Keratinocyte (primary cell): ENCODE measurements at regions not wholly inside any gene's neighbourhood (a gene's known extent, or its start where the extent isn't known, plus 50 kb on each side); places are given as distances from the start of the nearest gene placed in this dataset.

Experiments used
- DNase-seq: peaks from one replicate; pipeline ENCODE4 v3.0.0-alpha.2; 2011; ENCODE audit warnings: low read depth, missing footprints, low spot score
- FAIRE-seq: peaks from 2 replicates; lab custom pipeline; 2011; peaks lifted over from hg19 to GRCh38; lab: Jason Lieb, UNC
- H2AFZ ChIP-seq: 2 replicates; pipeline ENCODE4 v1.6.0; 2012; ENCODE audit warnings: low read length, control low read depth, inconsistent platforms; ENCODE audit not compliant: control insufficient read depth
- H3K27ac ChIP-seq: 2 replicates; pipeline ENCODE4 v1.5.1; 2011; ENCODE audit warnings: low read length; ENCODE audit not compliant: control insufficient read depth, insufficient read depth
- H3K27me3 ChIP-seq: 3 replicates; pipeline ENCODE4 v1.6.0; 2011; ENCODE audit warnings: low read length; ENCODE audit not compliant: control insufficient read depth, insufficient read depth; ENCODE audit errors: extremely low read depth
- H3K36me3 ChIP-seq, 2 experiments: 2 replicates in 1 of 2; 3 replicates in 1 of 2; pipeline ENCODE4 v1.5.1; 2011; ENCODE audit warnings: low read length in 2 of 2, mild to moderate bottlenecking in 1 of 2; ENCODE audit not compliant: control insufficient read depth in 2 of 2, insufficient read depth in 2 of 2; ENCODE audit errors: extremely low read depth in 1 of 2
- H3K4me1 ChIP-seq: 3 replicates; pipeline ENCODE4 v1.5.1; 2011; ENCODE audit warnings: low read length; ENCODE audit not compliant: control insufficient read depth, insufficient read depth; ENCODE audit errors: extremely low read depth
- H3K4me2 ChIP-seq: 3 replicates; pipeline ENCODE4 v1.6.0; 2011; ENCODE audit warnings: low read depth, low read length; ENCODE audit not compliant: control insufficient read depth, insufficient read depth; ENCODE audit errors: extremely low read depth
- H3K4me3 ChIP-seq, 3 experiments: fragments of 200-600 bp in 1 of 3; sonication (generic) in 1 of 3; 2 replicates in 2 of 3; 3 replicates in 1 of 3; pipeline ENCODE4 v1.5.1; 2011 to 2016; ENCODE audit warnings: low read length in 3 of 3, mild to moderate bottlenecking in 3 of 3, control low read depth in 2 of 3, inconsistent platforms in 1 of 3, low read depth in 1 of 3, mixed read lengths in 1 of 3, mixed run types in 1 of 3, moderate library complexity in 1 of 3; ENCODE audit not compliant: control insufficient read depth in 2 of 3, insufficient read depth in 2 of 3; ENCODE audit errors: extremely low read depth in 1 of 3
- H3K79me2 ChIP-seq: 2 replicates; pipeline ENCODE4 v1.6.0; 2012; ENCODE audit warnings: low read length; ENCODE audit not compliant: control insufficient read depth, insufficient read depth
- H3K9ac ChIP-seq: 3 replicates; pipeline ENCODE4 v1.6.0; 2011; ENCODE audit warnings: low read length; ENCODE audit not compliant: control insufficient read depth, insufficient read depth; ENCODE audit errors: extremely low read depth
- H3K9me1 ChIP-seq: 3 replicates; pipeline ENCODE4 v1.6.0; 2011; ENCODE audit warnings: low read length; ENCODE audit not compliant: control insufficient read depth, insufficient read depth; ENCODE audit errors: extremely low read depth
- H3K9me3 ChIP-seq: 2 replicates; pipeline ENCODE4 v1.5.1; 2012; ENCODE audit warnings: low read depth, low read length; ENCODE audit not compliant: control insufficient read depth
- H4K20me1 ChIP-seq: 3 replicates; pipeline ENCODE4 v1.6.0; 2011; ENCODE audit warnings: low read length; ENCODE audit not compliant: control insufficient read depth, insufficient read depth; ENCODE audit errors: extremely low read depth
- EZH2 ChIP-seq: IDR thresholded peaks from one replicate; pipeline ENCODE4 v1.6.1; 2012; ENCODE audit warnings: inconsistent platforms, mild to moderate bottlenecking, low read length, moderate library complexity
- dilution Hi-C: fragments of 300-500 bp; cut with MboI; formaldehyde crosslinking; loops from one replicate; pipeline ENCODE4 v1.7.0; 2020; ENCODE audit warnings: low sequenced_read_pairs; ENCODE audit not compliant: extremely low pct_ligation_motif_present
- TF ChIP-seq, protein P1 (sequence below), 3 experiments: IDR thresholded peaks in 1 of 3; conservative IDR thresholded peaks in 1 of 3; optimal IDR thresholded peaks in 1 of 3; 2 replicates in 2 of 3; 3 replicates in 1 of 3; pipeline versions ENCODE3 to v1.5.1; 2011; ENCODE audit warnings: low read length in 3 of 3, mild to moderate bottlenecking in 3 of 3, moderate library complexity in 2 of 3, control low read depth in 1 of 3, inconsistent platforms in 1 of 3; ENCODE audit not compliant: insufficient read depth in 2 of 3; ENCODE audit errors: extremely low read depth in 1 of 3

DNA sequence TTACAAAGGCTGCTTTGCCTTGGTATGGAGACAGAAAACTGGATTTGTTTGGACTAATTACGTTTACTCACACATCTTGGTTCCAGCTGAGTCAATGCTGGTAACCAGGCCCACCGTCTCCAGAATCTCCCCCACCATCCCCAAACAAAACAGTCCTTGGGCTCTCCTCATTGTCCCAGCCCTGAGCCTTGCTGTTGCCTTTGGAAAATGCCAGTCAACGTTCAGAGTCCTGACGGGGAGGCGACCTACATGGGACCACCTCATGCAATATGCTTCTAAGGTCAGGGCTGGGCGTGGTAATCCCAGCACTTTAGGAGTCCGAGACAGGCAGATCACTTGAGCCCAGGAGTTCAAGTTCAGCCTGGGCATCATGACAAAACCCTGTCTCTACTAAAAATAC lies 85.2 kb upstream of the IQSEC1 start:
- dilution Hi-C loops = no loop called here
- Histone ChIP-seq H2AFZ (no peak overlapping the region), H3K4me2 (no peak overlapping the region), H3K79me2 (no peaks in the 10 kb centered on the region), H3K27ac (no peak overlapping the region), H3K4me3 (no peak overlapping the region), H3K9ac (no peak overlapping the region), H4K20me1 (no peaks in the 10 kb centered on the region), H3K27me3 (no peaks in the 10 kb centered on the region), H3K9me1 (no peaks in the 10 kb centered on the region), H3K36me3 (no peaks in the 10 kb centered on the region), H3K9me3 (no peaks in the 10 kb centered on the region), H3K4me1 (peaks cover 5% of the 10 kb centered on the region)
- TF ChIP-seq EZH2 = no peak
- TF ChIP-seq, protein P1, sequence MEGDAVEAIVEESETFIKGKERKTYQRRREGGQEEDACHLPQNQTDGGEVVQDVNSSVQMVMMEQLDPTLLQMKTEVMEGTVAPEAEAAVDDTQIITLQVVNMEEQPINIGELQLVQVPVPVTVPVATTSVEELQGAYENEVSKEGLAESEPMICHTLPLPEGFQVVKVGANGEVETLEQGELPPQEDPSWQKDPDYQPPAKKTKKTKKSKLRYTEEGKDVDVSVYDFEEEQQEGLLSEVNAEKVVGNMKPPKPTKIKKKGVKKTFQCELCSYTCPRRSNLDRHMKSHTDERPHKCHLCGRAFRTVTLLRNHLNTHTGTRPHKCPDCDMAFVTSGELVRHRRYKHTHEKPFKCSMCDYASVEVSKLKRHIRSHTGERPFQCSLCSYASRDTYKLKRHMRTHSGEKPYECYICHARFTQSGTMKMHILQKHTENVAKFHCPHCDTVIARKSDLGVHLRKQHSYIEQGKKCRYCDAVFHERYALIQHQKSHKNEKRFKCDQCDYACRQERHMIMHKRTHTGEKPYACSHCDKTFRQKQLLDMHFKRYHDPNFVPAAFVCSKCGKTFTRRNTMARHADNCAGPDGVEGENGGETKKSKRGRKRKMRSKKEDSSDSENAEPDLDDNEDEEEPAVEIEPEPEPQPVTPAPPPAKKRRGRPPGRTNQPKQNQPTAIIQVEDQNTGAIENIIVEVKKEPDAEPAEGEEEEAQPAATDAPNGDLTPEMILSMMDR (optimal IDR thresholded peaks at IDR 0.05 in 1 of 3, IDR thresholded peaks at IDR 0.05 in 1 of 3, conservative IDR thresholded peaks at IDR 0.05 in 1 of 3; ENCODE audit: extremely low read depth in 1 of 3, insufficient read depth in 2 of 3, low read length in 3 of 3) = no peak
- DNase-seq (no peak), FAIRE-seq (no peak)

DNA sequence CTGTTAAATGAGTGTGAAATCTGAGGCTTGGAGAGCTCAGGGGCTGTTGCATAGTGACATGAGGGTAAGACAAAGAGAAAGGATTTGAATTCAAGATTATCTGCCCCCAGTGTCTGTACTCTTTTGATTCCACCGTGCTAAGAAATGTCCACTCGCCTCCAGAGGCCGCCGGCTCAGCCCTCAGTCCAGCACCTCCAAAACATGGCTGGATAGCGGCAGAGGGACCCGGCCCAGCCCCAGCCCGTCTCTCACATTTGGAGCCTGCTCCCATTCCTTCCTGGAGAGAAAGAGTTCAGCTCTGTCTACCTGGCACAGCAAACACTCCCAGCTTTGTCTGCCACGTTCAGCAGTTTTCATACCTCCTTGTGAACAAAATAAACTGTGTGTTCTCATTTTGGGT lies 84.8 kb upstream of the IQSEC1 start:
- H3K4me2 ChIP-seq = no peak overlapping the region
- no peaks in the 10 kb centered on the region for H3K36me3 ChIP-seq
- no peak overlapping the region for H3K9ac ChIP-seq
- no peaks in the 10 kb centered on the region for H3K79me2 ChIP-seq
- H3K9me3 ChIP-seq = no peaks in the 10 kb centered on the region
- no peak overlapping the region for H3K27ac ChIP-seq
- DNase-seq (no peak), FAIRE-seq (no peak)
- H3K27me3 ChIP-seq = no peaks in the 10 kb centered on the region
- H3K4me3 ChIP-seq = no peak overlapping the region
- no peaks in the 10 kb centered on the region for H4K20me1 ChIP-seq
- dilution Hi-C loops = no loop called here
- no peak overlapping the region for H2AFZ ChIP-seq
- TF ChIP-seq, protein P1 (optimal IDR thresholded peaks at IDR 0.05 in 1 of 3, IDR thresholded peaks at IDR 0.05 in 1 of 3, conservative IDR thresholded peaks at IDR 0.05 in 1 of 3; ENCODE audit: extremely low read depth in 1 of 3, insufficient read depth in 2 of 3, low read length in 3 of 3) = no peak
- no peak for TF ChIP-seq EZH2
- H3K9me1 ChIP-seq = no peaks in the 10 kb centered on the region
- H3K4me1 ChIP-seq = peaks cover 5% of the 10 kb centered on the region
